HG03469 (cell line): ENCODE measurements at regions not wholly inside any gene's neighbourhood (a gene's known extent, or its start where the extent isn't known, plus 50 kb on each side); places are given as distances from the start of the nearest gene placed in this dataset.

Experiments
- ATAC-seq: cut with Tn5 transposase; IDR thresholded peaks from one replicate; pipeline ENCODE4 v1.9.1; 2021; ENCODE audit warnings: mild to moderate bottlenecking, moderate library complexity, moderate number of reproducible peaks; ENCODE audit not compliant: unreplicated experiment

DNA sequence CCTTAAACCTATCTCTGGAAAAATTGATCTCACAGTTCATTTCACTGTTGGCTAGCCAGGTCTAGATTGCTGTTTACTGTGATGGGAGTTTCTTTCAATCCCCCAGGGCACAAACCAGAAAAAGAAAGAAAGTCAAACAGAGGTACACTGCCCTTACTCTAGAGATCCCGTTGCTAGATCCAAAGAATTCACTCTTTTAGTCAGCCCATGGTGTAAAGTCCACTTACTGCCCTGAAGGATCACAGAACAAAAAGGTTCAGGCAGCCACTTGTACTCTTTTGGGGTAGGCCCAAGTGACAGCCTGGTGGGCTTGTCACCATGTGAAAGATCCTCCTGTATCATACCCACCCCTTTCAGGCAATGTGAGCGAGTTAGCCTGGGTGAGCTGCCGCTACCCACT, 162.6 kb upstream of the CCDC179 start:
- no peak for ATAC-seq

GRCh38 chr11:23023319-23023718, 163.0 kb upstream of the CCDC179 start:
- ATAC-seq = no peak

- no peak for ATAC-seq
Measured at GRCh38 chr11:23041001-23041503, 180.8 kb upstream of the CCDC179 start.

- no peak for ATAC-seq
Measured at GRCh38 chr11:23058656-23059055, 198.4 kb upstream of the CCDC179 start.

- ATAC-seq = no peak
Measured at GRCh38 chr11:23063276-23063675, 203.0 kb upstream of the CCDC179 start.

GRCh38 chr11:23078289-23078971, 218.2 kb upstream of the CCDC179 start:
- peak; percentile 81 for ATAC-seq

DNA sequence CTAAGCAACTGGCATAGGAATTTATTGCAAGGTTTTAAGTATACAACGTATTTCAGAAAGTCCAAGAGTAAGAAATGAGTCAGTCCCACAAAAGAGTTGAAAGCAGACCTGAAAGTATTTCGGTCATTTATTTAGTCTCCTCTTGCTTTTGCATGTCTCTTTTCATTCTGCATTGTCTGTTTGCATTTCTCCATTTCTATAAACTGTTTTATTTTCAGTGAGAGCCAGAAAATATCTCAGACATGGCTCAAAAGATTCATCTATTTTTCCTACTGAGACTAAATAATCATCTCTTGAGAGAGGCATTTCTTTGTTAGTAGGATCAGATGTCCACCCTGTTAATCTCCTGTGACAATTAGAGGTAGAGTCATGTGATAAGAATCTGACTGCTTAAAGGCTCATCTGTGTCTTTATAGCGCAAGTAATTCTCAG, 219.1 kb upstream of the CCDC179 start:
- peak; percentile 43 for ATAC-seq

DNA sequence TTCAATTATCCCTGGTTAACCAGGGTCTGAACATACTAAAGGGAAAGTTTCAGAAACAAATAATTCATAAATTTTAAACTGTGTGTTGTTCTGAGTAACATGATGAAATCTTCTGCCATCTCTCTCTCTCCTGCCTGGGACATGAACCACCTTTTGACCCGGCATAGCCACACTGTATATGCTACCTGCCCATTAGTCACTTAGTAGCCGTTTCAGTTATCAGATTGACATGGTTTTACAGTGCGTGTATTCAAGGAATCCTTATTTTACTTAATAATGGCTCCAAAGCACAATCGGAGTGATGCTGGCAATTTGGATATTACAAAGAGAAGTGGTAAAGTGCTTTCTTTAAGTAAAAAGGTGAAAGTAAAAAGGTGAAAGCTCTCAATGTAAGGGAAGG, 227.1 kb upstream of the CCDC179 start:
- no peak for ATAC-seq

- ATAC-seq = no peak
Measured at GRCh38 chr11:23090659-23091058, 230.4 kb upstream of the CCDC179 start.

GRCh38 chr11:23095650-23096189, 235.4 kb upstream of the CCDC179 start:
- no peak for ATAC-seq

DNA sequence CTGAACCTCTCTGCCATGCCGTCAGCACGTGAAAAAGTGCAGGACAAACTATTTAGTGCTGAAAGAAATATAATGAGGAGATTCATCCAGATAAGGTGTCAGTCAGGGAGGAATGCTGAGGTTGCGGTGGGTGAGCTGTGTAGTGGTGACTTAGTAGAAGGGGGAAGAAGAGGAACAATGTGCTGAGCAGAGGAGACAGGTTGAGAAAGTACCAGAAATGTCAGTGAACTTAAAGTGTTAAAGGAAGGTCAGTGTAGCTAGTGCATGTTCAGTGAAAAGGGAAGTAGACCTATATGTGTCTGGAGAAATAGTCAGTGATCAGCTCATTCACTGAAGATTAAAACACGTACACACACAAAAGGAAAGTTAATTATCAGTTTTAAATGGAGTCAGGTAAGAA, 237.6 kb upstream of the CCDC179 start:
- ATAC-seq = no peak

DNA sequence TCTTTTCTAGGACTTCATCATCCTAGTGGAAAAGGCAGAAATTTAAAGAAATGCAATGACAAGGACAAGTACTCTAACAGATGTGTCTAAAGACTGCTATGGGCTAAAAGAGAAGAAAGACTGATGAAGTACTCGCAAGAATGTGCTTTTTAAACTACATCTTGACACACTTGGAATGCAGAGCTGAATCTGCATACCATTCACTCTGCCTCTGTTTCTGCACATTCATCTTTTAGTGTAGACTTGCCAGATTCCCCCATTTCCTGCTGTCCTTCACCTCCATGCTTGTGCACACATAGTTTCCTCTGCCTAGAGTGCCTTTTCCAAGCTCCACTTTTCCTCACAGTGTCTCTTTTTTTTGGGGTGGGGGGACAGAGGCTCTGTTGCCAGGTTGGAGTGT, 239.0 kb upstream of the CCDC179 start:
- no peak for ATAC-seq

- no peak for ATAC-seq
Measured at GRCh38 chr11:23100726-23101125, 240.5 kb upstream of the CCDC179 start.

- no peak for ATAC-seq
Measured at GRCh38 chr11:23103416-23103815, 243.1 kb upstream of the CCDC179 start.

DNA sequence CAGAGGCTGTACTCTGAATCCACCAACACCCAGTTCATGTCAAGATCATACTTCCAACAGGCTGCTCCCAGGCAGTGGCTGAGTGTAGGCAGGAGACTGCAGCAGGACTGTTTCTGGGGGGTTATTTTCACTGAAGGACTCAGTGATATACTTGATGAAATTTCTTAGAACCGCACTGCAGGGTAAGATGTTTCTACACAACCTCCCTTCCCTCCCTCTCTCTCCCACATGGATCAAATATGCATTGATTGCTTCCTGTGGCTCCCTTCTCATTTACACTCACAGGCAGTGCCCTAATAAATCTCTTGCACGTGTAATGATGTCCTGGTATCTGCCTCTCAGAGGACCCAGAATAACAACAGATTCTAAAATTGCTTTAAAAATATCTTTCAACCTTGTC, 251.3 kb upstream of the CCDC179 start:
- no peak for ATAC-seq

DNA sequence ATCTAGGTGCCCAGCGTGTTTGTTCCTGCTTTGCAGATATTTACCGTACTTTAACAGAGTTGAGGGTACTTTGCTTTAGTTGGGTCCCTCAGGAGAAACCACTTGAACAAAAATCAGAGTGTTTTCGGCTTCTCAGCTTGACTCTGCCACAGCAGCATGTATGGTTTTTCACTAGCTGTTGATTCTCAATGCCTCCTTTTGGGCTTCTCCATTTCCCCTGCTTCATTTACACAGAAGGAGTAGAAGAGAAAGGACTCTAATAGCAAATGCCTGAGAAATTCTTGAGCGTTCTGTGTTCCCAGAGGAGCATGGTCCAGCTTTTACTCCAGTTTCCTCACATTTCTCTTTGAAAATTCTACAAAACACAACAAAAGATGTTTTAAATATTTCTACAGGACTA, 252.1 kb upstream of the CCDC179 start:
- ATAC-seq = no peak

DNA sequence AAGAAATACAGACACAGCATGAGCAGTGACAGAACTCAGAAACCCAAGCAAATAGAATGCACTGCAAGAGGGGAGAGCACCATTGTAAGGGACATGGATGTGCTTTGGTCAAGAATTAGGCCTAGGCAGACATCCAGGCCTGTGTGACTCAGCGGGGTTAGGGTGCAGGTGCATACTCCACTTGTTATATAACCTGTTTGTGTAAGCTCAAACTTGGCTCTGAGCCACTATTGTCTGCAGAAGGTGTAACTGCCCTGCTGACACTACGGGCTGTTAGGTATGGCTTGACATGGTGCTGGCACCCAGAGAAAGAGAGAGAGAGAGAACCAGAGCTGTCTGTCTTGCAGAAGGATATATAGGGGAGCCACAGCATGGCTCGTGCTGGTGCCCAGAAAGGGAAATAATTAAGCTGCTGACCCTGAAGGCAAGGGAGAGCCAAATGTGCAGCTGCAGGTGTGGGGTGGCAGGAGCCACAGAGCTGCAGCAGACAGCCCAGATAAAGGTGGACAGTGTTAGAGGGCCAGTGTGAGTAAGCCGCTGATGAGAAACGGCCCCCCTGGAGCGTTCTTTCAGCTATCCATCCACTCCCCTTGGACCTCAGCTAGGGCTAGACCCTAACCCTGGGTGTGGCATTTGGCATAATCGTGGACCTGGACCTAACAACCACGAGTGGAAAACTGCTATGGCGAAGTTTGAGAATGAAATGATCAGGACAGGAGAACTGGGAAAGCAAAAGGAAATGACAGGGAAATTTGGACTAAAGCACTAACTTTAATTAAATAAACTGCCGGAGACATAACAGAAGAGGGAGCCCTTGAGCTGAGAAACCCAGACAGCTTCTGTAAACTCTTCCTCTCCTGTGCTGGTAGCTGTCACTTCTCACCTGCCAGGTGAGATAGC, 253.0 kb upstream of the CCDC179 start:
- no peak for ATAC-seq

DNA sequence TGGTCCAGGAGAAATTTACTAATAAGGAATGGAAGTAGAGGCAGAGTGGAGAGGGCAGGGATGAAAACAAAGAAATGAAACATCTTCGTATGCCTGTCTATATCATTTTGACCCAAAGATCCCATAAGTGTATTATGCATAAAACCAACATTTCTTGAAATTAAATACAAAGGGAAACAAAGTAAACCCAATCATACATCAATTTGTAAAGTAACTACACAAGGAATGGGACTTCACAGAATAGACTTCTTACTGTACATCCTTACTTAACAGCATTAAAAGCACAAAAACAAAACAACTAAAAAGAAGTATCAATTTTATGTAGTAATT, 253.6 kb upstream of the CCDC179 start:
- ATAC-seq = no peak

DNA sequence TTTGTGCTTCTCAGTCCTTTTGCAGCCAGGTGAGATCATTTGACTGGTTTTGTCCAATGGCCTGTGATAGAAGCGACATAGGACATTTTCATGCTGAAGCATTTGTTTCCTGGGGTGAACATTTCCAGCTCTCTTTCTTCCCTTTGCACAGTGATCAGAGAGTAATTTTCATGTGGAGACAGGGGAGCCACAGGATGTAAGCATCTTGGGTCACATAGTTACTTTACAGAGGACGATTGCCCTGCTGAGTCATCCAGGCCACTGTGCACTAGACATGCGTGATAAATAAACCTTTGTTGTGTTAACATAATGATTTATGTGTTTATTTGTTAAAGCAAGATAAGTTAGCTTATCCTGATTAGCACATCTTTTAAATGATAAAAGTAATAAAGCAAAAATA, 263.5 kb upstream of the CCDC179 start:
- ATAC-seq = no peak

- ATAC-seq = no peak
Measured at GRCh38 chr11:23124249-23124648, 264.0 kb upstream of the CCDC179 start.

GRCh38 chr11:23124996-23125395, 264.7 kb upstream of the CCDC179 start:
- ATAC-seq = no peak

DNA sequence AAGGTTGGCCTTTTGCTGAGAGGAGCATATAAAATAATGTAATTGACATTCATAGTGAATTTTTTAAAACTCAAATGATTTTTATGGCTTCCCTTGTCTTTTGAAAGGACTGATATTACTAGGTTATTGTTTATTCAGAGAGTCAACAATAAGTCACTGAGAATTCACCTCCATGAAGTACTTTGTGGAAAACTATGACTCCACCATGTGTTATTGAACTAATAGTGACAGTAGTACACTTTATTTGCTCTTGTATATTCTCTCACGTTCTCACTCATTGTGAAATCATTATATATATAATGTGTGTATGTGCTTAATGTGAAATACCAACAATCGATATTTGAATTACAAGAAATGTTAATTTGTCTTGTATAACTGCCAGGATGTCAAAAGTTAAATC, 267.4 kb upstream of the CCDC179 start:
- no peak for ATAC-seq
